GM21390 (cell line): ENCODE measurements at regions not wholly inside any gene's neighbourhood (a gene's known extent, or its start where the extent isn't known, plus 50 kb on each side); places are given as distances from the start of the nearest gene placed in this dataset.

Source experiments
- ATAC-seq: cut with Tn5 transposase; IDR thresholded peaks from one replicate; pipeline ENCODE4 v1.9.1; 2021; ENCODE audit not compliant: unreplicated experiment

- ATAC-seq, result no peak
Observed at GRCh38 chr15:98139337-98139736, 178.8 kb downstream of the ARRDC4 start.

- no peak for ATAC-seq
Observed at GRCh38 chr15:98142572-98142971, 182.1 kb downstream of the ARRDC4 start.

GRCh38 chr15:98143116-98143515 lies 182.6 kb downstream of the ARRDC4 start:
- ATAC-seq, result no peak

- no peak for ATAC-seq
Observed at GRCh38 chr15:98144388-98144787, 183.9 kb downstream of the ARRDC4 start.

GRCh38 chr15:98146031-98146820 lies 185.7 kb downstream of the ARRDC4 start:
- no peak for ATAC-seq

- ATAC-seq, result no peak
Observed at GRCh38 chr15:98147415-98147814, 186.9 kb downstream of the ARRDC4 start.

GRCh38 chr15:98150084-98150483 lies 189.6 kb downstream of the ARRDC4 start:
- ATAC-seq, result no peak

GRCh38 chr15:98150536-98150935 lies 190.0 kb downstream of the ARRDC4 start:
- ATAC-seq, result no peak

GRCh38 chr15:98151096-98151495 lies 190.6 kb downstream of the ARRDC4 start:
- no peak for ATAC-seq

GRCh38 chr15:98152156-98152555 lies 191.7 kb downstream of the ARRDC4 start:
- ATAC-seq, result no peak

- no peak for ATAC-seq
Observed at GRCh38 chr15:98154863-98155262, 194.4 kb downstream of the ARRDC4 start.

GRCh38 chr15:98155356-98155755 lies 194.9 kb downstream of the ARRDC4 start:
- no peak for ATAC-seq

- peak; percentile 93 for ATAC-seq
Observed at GRCh38 chr15:98160236-98160635, 199.7 kb downstream of the ARRDC4 start.

GRCh38 chr15:98163319-98164045 lies 203.0 kb downstream of the ARRDC4 start:
- no peak for ATAC-seq

GRCh38 chr15:98164571-98164970 lies 204.1 kb downstream of the ARRDC4 start:
- ATAC-seq, result no peak

GRCh38 chr15:98164986-98165385 lies 204.5 kb downstream of the ARRDC4 start:
- no peak for ATAC-seq

GRCh38 chr15:98167722-98168268 lies 207.3 kb downstream of the ARRDC4 start:
- ATAC-seq, result no peak

- no peak for ATAC-seq
Observed at GRCh38 chr15:98169551-98169950, 209.0 kb downstream of the ARRDC4 start.

GRCh38 chr15:98174286-98174685 lies 213.8 kb downstream of the ARRDC4 start:
- no peak for ATAC-seq

GRCh38 chr15:98174841-98175240 lies 214.3 kb downstream of the ARRDC4 start:
- no peak for ATAC-seq

GRCh38 chr15:98177966-98178592 lies 217.6 kb downstream of the ARRDC4 start:
- peak; percentile 82 for ATAC-seq

GRCh38 chr15:98178861-98179260 lies 218.4 kb downstream of the ARRDC4 start:
- ATAC-seq, result no peak
